NCI-H2227 (cell line): ENCODE measurements at regions not wholly inside any gene's neighbourhood (a gene's known extent, or its start where the extent isn't known, plus 50 kb on each side); places are given as distances from the start of the nearest gene placed in this dataset.
"Not testable (repeated sequence)": the region's sequence is repeated elsewhere in the genome, so short reads cannot be mapped to it uniquely, and the experiment has no call there.

Source experiments
- DNase-seq: peaks from one replicate; lab custom pipeline; 2025; ENCODE audit not compliant: unreplicated experiment; lab: John Stamatoyannopoulos, UW

- DNase-seq, result no peak
These were observed 98.1 kb upstream of the TLE4 start for GRCh38 chr9:79473704-79474103.

- no peak for DNase-seq
These were observed 94.4 kb upstream of the TLE4 start for GRCh38 chr9:79477241-79477840.

GRCh38 chr9:79477955-79478771 is 93.6 kb upstream of the TLE4 start:
- DNase-seq, result peak; percentile 29

- DNase-seq, result no peak
These were observed 91.1 kb upstream of the TLE4 start for GRCh38 chr9:79480639-79481038.

GRCh38 chr9:79481846-79482477 is 89.8 kb upstream of the TLE4 start:
- DNase-seq, result no peak

GRCh38 chr9:79485258-79485657 is 86.5 kb upstream of the TLE4 start:
- no peak for DNase-seq

GRCh38 chr9:79489261-79490000 is 82.3 kb upstream of the TLE4 start:
- DNase-seq, result no peak

GRCh38 chr9:79490657-79491248 is 81.0 kb upstream of the TLE4 start:
- DNase-seq, result no peak

- DNase-seq, result no peak
These were observed 79.4 kb upstream of the TLE4 start for GRCh38 chr9:79492092-79493009.

GRCh38 chr9:79500196-79500864 is 71.4 kb upstream of the TLE4 start:
- DNase-seq, result not testable (repeated sequence)

GRCh38 chr9:79501546-79501945 is 70.2 kb upstream of the TLE4 start:
- DNase-seq, result no peak

GRCh38 chr9:79507801-79508200 is 64.0 kb upstream of the TLE4 start:
- DNase-seq, result no peak

- DNase-seq, result no peak
These were observed 59.5 kb upstream of the TLE4 start for GRCh38 chr9:79512251-79512650.
